ENCODE measurements at regions not wholly inside any gene's neighbourhood (a gene's known extent, or its start where the extent isn't known, plus 50 kb on each side); places are given as distances from the start of the nearest gene placed in this dataset.

- TF ChIP-seq EZH2 (IDR thresholded peaks at IDR 0.05; ENCODE audit: low read depth) (no peak), CTCF (conservative IDR thresholded peaks at IDR 0.05) (no peak)
- BruUV-seq (replicated peaks) = no TSS peak
- no peaks in the 10 kb centered on the region for H3F3A ChIP-seq (ENCODE audit: insufficient read depth, low read depth)
- no peaks in the 10 kb centered on the region for H4K20me1 ChIP-seq (ENCODE audit: insufficient read depth)
- DNase-seq = no peak
- no peak overlapping the region for H3K4me2 ChIP-seq
- ChIA-PET CTCF (no interaction called here), POLR2A (ENCODE audit: unreplicated experiment) (no interaction called here)
- H2AFZ ChIP-seq = no peak overlapping the region
- no peaks in the 10 kb centered on the region for H3K9me3 ChIP-seq (ENCODE audit: insufficient read depth, low read depth)
- no peaks in the 10 kb centered on the region for H3K4me1 ChIP-seq (replicated peaks; ENCODE audit: insufficient read depth)
- no peaks in the 10 kb centered on the region for H3K79me2 ChIP-seq (ENCODE audit: low read depth)
- H3K36me3 ChIP-seq (ENCODE audit: low read depth) = no peaks in the 10 kb centered on the region
- no peaks in the 10 kb centered on the region for H3K27me3 ChIP-seq (ENCODE audit: insufficient read depth, low read depth)
- no peak overlapping the region for H3K27ac ChIP-seq
- H3K9me2 ChIP-seq (ENCODE audit: insufficient read depth) = no peaks in the 10 kb centered on the region
- H3K4me3 ChIP-seq = no peak overlapping the region
- intact Hi-C loops (cut with micrococcal nuclease; ENCODE audit: unreplicated experiment) = no loop called here
Measured at GRCh38 chr11:121801781-121802180, 314.2 kb downstream of the BLID start.

GRCh38 chr11:121801394-121801748, 314.6 kb downstream of the BLID start:
- Histone ChIP-seq H4K20me1 (ENCODE audit: insufficient read depth) (no peaks in the 10 kb centered on the region), H2AFZ (no peak overlapping the region), H3K9me3 (ENCODE audit: insufficient read depth, low read depth) (no peaks in the 10 kb centered on the region), H3K79me2 (ENCODE audit: low read depth) (no peaks in the 10 kb centered on the region), H3K4me2 (no peak overlapping the region), H3K36me3 (ENCODE audit: low read depth) (no peaks in the 10 kb centered on the region), H3F3A (ENCODE audit: insufficient read depth, low read depth) (no peaks in the 10 kb centered on the region), H3K4me3 (no peak overlapping the region), H3K27ac (no peak overlapping the region), H3K9me2 (ENCODE audit: insufficient read depth) (no peaks in the 10 kb centered on the region), H3K27me3 (ENCODE audit: insufficient read depth, low read depth) (no peaks in the 10 kb centered on the region), H3K4me1 (replicated peaks; ENCODE audit: insufficient read depth) (no peaks in the 10 kb centered on the region)
- TF ChIP-seq EZH2 (IDR thresholded peaks at IDR 0.05; ENCODE audit: low read depth) (no peak), CTCF (conservative IDR thresholded peaks at IDR 0.05) (no peak)
- ChIA-PET CTCF (no interaction called here), POLR2A (ENCODE audit: unreplicated experiment) (no interaction called here)
- DNase-seq = peak in 1 of 2 experiments; percentile 21
- intact Hi-C loops (cut with micrococcal nuclease; ENCODE audit: unreplicated experiment) = no loop called here
- no TSS peak for BruUV-seq (replicated peaks)

- Histone ChIP-seq H3K4me1 (replicated peaks; ENCODE audit: insufficient read depth) (no peaks in the 10 kb centered on the region), H3K4me2 (no peak overlapping the region), H3K27me3 (ENCODE audit: insufficient read depth, low read depth) (0 out of 2 replicates have a peak, but pooled peaks cover under 1% of the 10 kb centered on the region), H4K20me1 (ENCODE audit: insufficient read depth) (no peaks in the 10 kb centered on the region), H3K9me3 (ENCODE audit: insufficient read depth, low read depth) (no peaks in the 10 kb centered on the region), H3K4me3 (no peak overlapping the region), H3K79me2 (ENCODE audit: low read depth) (no peaks in the 10 kb centered on the region), H3K27ac (no peak overlapping the region), H3K9me2 (ENCODE audit: insufficient read depth) (no peaks in the 10 kb centered on the region), H3K36me3 (ENCODE audit: low read depth) (no peaks in the 10 kb centered on the region), H3F3A (ENCODE audit: insufficient read depth, low read depth) (no peaks in the 10 kb centered on the region), H2AFZ (no peak overlapping the region)
- CTCF ChIA-PET = no interaction called here
- TF ChIP-seq CTCF (conservative IDR thresholded peaks at IDR 0.05) (no peak), EZH2 (IDR thresholded peaks at IDR 0.05; ENCODE audit: low read depth) (no peak)
- BruUV-seq (replicated peaks) = no TSS peak
- POLR2A ChIA-PET (ENCODE audit: unreplicated experiment) = no interaction called here
- DNase-seq = no peak
- intact Hi-C loops (cut with micrococcal nuclease; ENCODE audit: unreplicated experiment) = no loop called here
Measured at GRCh38 chr11:121800731-121801393, 315.2 kb downstream of the BLID start.
